Gastrocnemius medialis (tissue), 4 donors: ENCODE measurements at regions not wholly inside any gene's neighbourhood (a gene's known extent, or its start where the extent isn't known, plus 50 kb on each side); places are given as distances from the start of the nearest gene placed in this dataset.

ENCODE experiments used
- POLR2A ChIP-seq, 2 donors: fragments of 450-650 bp; IDR thresholded peaks; one replicate each; pipeline ENCODE4 v1.6.1; 2017; ENCODE audit warnings: antibody characterized with exemption in 2 of 2, mild to moderate bottlenecking in 2 of 2, moderate library complexity in 2 of 2
- TF ChIP-seq, protein P1 (sequence below), 5 experiments: fragments of 450-650 bp in 3 of 5; fragments of 200-600 bp in 2 of 5; sonication (generic) in 2 of 5; IDR thresholded peaks in 4 of 5; conservative IDR thresholded peaks in 1 of 5; 1 replicate in 4 of 5; 2 replicates in 1 of 5; pipeline ENCODE4 v1.5.1; 2016 to 2019; ENCODE audit warnings: antibody characterized with exemption in 5 of 5, mild to moderate bottlenecking in 3 of 5, moderate library complexity in 3 of 5

- TF ChIP-seq, protein P1, sequence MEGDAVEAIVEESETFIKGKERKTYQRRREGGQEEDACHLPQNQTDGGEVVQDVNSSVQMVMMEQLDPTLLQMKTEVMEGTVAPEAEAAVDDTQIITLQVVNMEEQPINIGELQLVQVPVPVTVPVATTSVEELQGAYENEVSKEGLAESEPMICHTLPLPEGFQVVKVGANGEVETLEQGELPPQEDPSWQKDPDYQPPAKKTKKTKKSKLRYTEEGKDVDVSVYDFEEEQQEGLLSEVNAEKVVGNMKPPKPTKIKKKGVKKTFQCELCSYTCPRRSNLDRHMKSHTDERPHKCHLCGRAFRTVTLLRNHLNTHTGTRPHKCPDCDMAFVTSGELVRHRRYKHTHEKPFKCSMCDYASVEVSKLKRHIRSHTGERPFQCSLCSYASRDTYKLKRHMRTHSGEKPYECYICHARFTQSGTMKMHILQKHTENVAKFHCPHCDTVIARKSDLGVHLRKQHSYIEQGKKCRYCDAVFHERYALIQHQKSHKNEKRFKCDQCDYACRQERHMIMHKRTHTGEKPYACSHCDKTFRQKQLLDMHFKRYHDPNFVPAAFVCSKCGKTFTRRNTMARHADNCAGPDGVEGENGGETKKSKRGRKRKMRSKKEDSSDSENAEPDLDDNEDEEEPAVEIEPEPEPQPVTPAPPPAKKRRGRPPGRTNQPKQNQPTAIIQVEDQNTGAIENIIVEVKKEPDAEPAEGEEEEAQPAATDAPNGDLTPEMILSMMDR (IDR thresholded peaks at IDR 0.05 in 4 of 5, conservative IDR thresholded peaks at IDR 0.05 in 1 of 5) = no peak
- TF ChIP-seq POLR2A (IDR thresholded peaks at IDR 0.05) = no peak
Observed at GRCh38 chr5:135705141-135705631, 126.4 kb upstream of the CXCL14 start.
